K562 (cell line): ENCODE measurements at regions not wholly inside any gene's neighbourhood (a gene's known extent, or its start where the extent isn't known, plus 50 kb on each side); places are given as distances from the start of the nearest gene placed in this dataset.
"Not testable (repeated sequence)": the region's sequence is repeated elsewhere in the genome, so short reads cannot be mapped to it uniquely, and the experiment has no call there.

Source experiments
- ATAC-seq: fragments of 200-7000 bp; cut with Tn5 transposase; 3 replicates; pipeline ENCODE4 v1.9.1; 2020; ENCODE audit warnings: moderate library complexity
- BruUV-seq: library from RNA; stranded (reverse); fragments of 400-500 nt; replicated peaks from 2 replicates; lab custom pipeline; 2021; lab: Mats Ljungman, UMichigan
- CTCF ChIA-PET: fragments of 300-600 bp; formaldehyde crosslinking; extraction: SDS; loops from one replicate; lab custom pipeline; 2021; ENCODE audit warnings: low intra/inter-chr PET ratio; lab: Yijun Ruan, JAX
- POLR2A ChIA-PET: fragments of 300-600, 350-650 bp; sonication (Branson Sonifier 250); formaldehyde crosslinking; extraction: SDS; loops from one replicate; lab custom pipeline; 2021; ENCODE audit warnings: antibody characterized with exemption, inconsistent platforms; lab: Yijun Ruan, JAX
- DNase-seq, 4 experiments: peaks; one replicate each; pipeline versions ENCODE4 v3.0.0 to v3.0.0-alpha.2; 2011 to 2018; ENCODE audit warnings: low spot score in 3 of 4, mixed read lengths in 3 of 4; ENCODE audit errors: extremely low read depth in 1 of 4
- FAIRE-seq: peaks from 2 replicates; lab custom pipeline; 2011; peaks lifted over from hg19 to GRCh38; lab: Jason Lieb, UNC
- H2AFZ ChIP-seq: 2 replicates; pipeline ENCODE4 v1.6.0; 2011; ENCODE audit warnings: low read depth, low read length, control low read depth, inconsistent platforms
- H3K27ac ChIP-seq: fragments of 200-600 bp; 3 replicates; pipeline ENCODE4 v1.8.0; 2011; ENCODE audit warnings: low read depth, mild to moderate bottlenecking, control low read depth, inconsistent platforms, low read length, moderate library complexity, mixed read lengths; ENCODE audit errors: extremely low read depth
- H3K27me3 ChIP-seq, 2 experiments: fragments of 300-600 bp in 1 of 2; 2 replicates in 1 of 2; 3 replicates in 1 of 2; pipeline versions ENCODE4 v1.6.0 to v1.8.0; 2011; ENCODE audit warnings: inconsistent platforms in 2 of 2, low read length in 2 of 2, mild to moderate bottlenecking in 1 of 2, mixed read lengths in 1 of 2, moderate library complexity in 1 of 2; ENCODE audit not compliant: control insufficient read depth in 2 of 2, insufficient read depth in 2 of 2
- H3K36me3 ChIP-seq: fragments of 300-600 bp; 3 replicates; pipeline ENCODE4 v1.8.0; 2011; ENCODE audit warnings: mild to moderate bottlenecking, low read length, inconsistent platforms; ENCODE audit not compliant: control insufficient read depth, insufficient read depth
- H3K4me1 ChIP-seq, 2 experiments: fragments of 200-600 bp in 1 of 2; replicated peaks in 1 of 2; 2 replicates in 1 of 2; 3 replicates in 1 of 2; pipeline versions ENCODE4 v1.5.1 to v1.8.0; 2011; ENCODE audit warnings: inconsistent platforms in 2 of 2, low read length in 2 of 2, mild to moderate bottlenecking in 1 of 2, mixed read lengths in 1 of 2, moderate library complexity in 1 of 2; ENCODE audit not compliant: control insufficient read depth in 2 of 2, insufficient read depth in 2 of 2
- H3K4me2 ChIP-seq: 2 replicates; pipeline ENCODE4 v1.6.1; 2011; ENCODE audit warnings: low read length, control low read depth, inconsistent platforms, mixed read lengths; ENCODE audit not compliant: insufficient read depth
- H3K4me3 ChIP-seq: fragments of 200-600 bp; sonication (generic), shearing (Covaris generic); 2 replicates; pipeline ENCODE4 v1.5.1; 2016; ENCODE audit warnings: control low read depth, inconsistent platforms
- H3K79me2 ChIP-seq: fragments of 200-600 bp; 3 replicates; pipeline ENCODE4 v1.8.0; 2011; ENCODE audit warnings: low read length, inconsistent platforms; ENCODE audit not compliant: control insufficient read depth, insufficient read depth
- H3K9ac ChIP-seq, 2 experiments: 2 replicates each; pipeline versions ENCODE4 v1.6.0 to v1.6.1; 2011; ENCODE audit warnings: low read depth in 2 of 2, low read length in 2 of 2, control low read depth in 1 of 2, inconsistent platforms in 1 of 2, mild to moderate bottlenecking in 1 of 2, mixed read lengths in 1 of 2; ENCODE audit not compliant: insufficient read depth in 1 of 2
- H3K9me1 ChIP-seq: one replicate; pipeline ENCODE4 v1.6.0; 2011; ENCODE audit warnings: inconsistent platforms, mild to moderate bottlenecking, low read length, moderate library complexity; ENCODE audit not compliant: control insufficient read depth, insufficient read depth
- H3K9me3 ChIP-seq: replicated peaks from 2 replicates; pipeline ENCODE4 v1.5.1; 2011; ENCODE audit warnings: low read depth, low read length, inconsistent platforms; ENCODE audit not compliant: control insufficient read depth, insufficient read depth
- H4K20me1 ChIP-seq: replicated peaks from 2 replicates; pipeline ENCODE4 v1.6.1; 2011; ENCODE audit warnings: low read length, inconsistent platforms, mixed read lengths; ENCODE audit not compliant: control insufficient read depth, insufficient read depth
- NFYB ChIP-seq: IDR thresholded peaks from 2 replicates; pipeline ENCODE4 v1.6.1; 2011; ENCODE audit warnings: mild to moderate bottlenecking, moderate library complexity; ENCODE audit not compliant: insufficient read length; ENCODE audit errors: extremely low read depth
- PATZ1 ChIP-seq: fragments of 250-450 bp; sonication (Bioruptor Pico); IDR thresholded peaks from 2 replicates; pipeline ENCODE4 v1.5.0; 2020; ENCODE audit warnings: mild to moderate bottlenecking, borderline replicate concordance
- WGBS: fragments of 100-300 bp; shearing (Covaris generic); methylation state at CpG from one replicate; pipeline ENCODE4 v1.1.6; 2016; ENCODE audit warnings: low coverage, mixed read lengths; ENCODE audit not compliant: insufficient coverage; ENCODE audit errors: missing lambda C conversion rate; 5-methylcytosine and 5-hydroxymethylcytosine counted together
- in situ Hi-C: fragments of 300-500 bp; cut with MboI; formaldehyde crosslinking; loops from 4 replicates; pipeline ENCODE4 v1.15.0; 2018; ENCODE audit warnings: inconsistent platforms, mixed read lengths
- intact Hi-C: fragments of 100-400 bp; cut with micrococcal nuclease; formaldehyde crosslinking; loops from 2 replicates; pipeline ENCODE4 v1.14.2; 2022

DNA sequence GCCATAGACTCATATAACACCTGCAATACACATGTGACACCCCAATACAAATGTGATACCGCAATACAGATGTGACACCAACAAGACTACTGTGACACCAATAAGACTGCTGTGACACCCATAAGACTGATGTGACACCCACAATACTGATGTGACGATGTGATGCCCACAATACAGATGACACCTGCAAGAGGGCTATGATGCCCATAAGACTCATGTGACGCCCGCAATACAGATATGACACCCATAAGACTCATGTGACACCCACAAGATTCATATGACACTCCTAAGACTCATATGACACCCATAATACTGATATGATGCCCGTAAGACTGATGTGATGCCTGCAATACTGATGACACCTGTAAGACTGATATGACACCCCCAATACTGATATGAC, 113.0 kb downstream of the MRPL57 start:
- H3K36me3 ChIP-seq, result no peaks in the 10 kb centered on the region
- intact Hi-C loops, result no loop called here
- no peaks in the 10 kb centered on the region for H3K9me1 ChIP-seq
- no peaks in the 10 kb centered on the region for H4K20me1 ChIP-seq
- BruUV-seq, result no TSS peak
- no peak overlapping the region for H2AFZ ChIP-seq
- H3K9me3 ChIP-seq, result no peaks in the 10 kb centered on the region
- H3K4me2 ChIP-seq, result no peak overlapping the region
- H3K79me2 ChIP-seq, result no peaks in the 10 kb centered on the region
- no peaks in the 10 kb centered on the region; a peak in 1 of 5 replicates for H3K4me1 ChIP-seq
- POLR2A ChIA-PET, result no interaction called here
- CTCF ChIA-PET, result interaction anchor here (0.6 kb wide), 1 partner anchor 601 kb away, joined by 7 read pairs; no protein-coding TSS in a partner anchor
- peaks cover 0 to 5% of the 10 kb centered on the region in 2 experiments; a peak in 3 of 5 replicates for H3K27me3 ChIP-seq
- no peak overlapping the region for H3K27ac ChIP-seq
- TF ChIP-seq PATZ1 (CRISPR knock-in tag), result no peak
- no peak for TF ChIP-seq NFYB
- TF ChIP-seq, all 486 proteins: peak for 0
- WGBS, result 2% methylated on average over 5 of the region's 5 CpGs
- FAIRE-seq (no peak), DNase-seq (no peak), ATAC-seq (no peak)
- in situ Hi-C loops, result no loop called here
- no peak overlapping the region for H3K9ac ChIP-seq
- H3K4me3 ChIP-seq, result no peak overlapping the region

GRCh38 chr13:21290442-21291002, 114.1 kb downstream of the MRPL57 start:
- H2AFZ ChIP-seq, intact Hi-C loops, BruUV-seq, CTCF ChIA-PET, POLR2A ChIA-PET, H3K4me1 ChIP-seq, H3K4me2 ChIP-seq, H3K27me3 ChIP-seq, H3K79me2 ChIP-seq, FAIRE-seq, H3K9ac ChIP-seq, DNase-seq, H3K9me3 ChIP-seq, H3K27ac ChIP-seq, H4K20me1 ChIP-seq, H3K36me3 ChIP-seq, ATAC-seq, H3K4me3 ChIP-seq, H3K9me1 ChIP-seq: not testable (repeated sequence)
- in situ Hi-C loops, result loop anchor here (5.0 kb wide), 1 partner anchor 182 kb away; no protein-coding TSS in a partner anchor
- WGBS, result 7% methylated on average over 13 of the region's 13 CpGs
